Esophagus squamous epithelium (tissue), 4 donors: ENCODE measurements at regions not wholly inside any gene's neighbourhood (a gene's known extent, or its start where the extent isn't known, plus 50 kb on each side); places are given as distances from the start of the nearest gene placed in this dataset.

ENCODE experiments used
- CTCF ChIP-seq, 6 experiments: fragments of 450-650 bp in 4 of 6; fragments of 200-600 bp in 2 of 6; sonication (generic) in 2 of 6; IDR thresholded peaks; one replicate each; pipeline ENCODE4 v1.5.1; 2016 to 2019; ENCODE audit warnings: antibody characterized with exemption in 6 of 6, mild to moderate bottlenecking in 4 of 6, moderate library complexity in 4 of 6
- POLR2A ChIP-seq, 4 donors: fragments of 450-650 bp; IDR thresholded peaks; one replicate each; pipeline ENCODE4 v1.6.1; 2017; ENCODE audit warnings: antibody characterized with exemption in 4 of 4, mild to moderate bottlenecking in 4 of 4, moderate library complexity in 3 of 4

GRCh38 chr4:53956053-53956452 is 108.4 kb downstream of the CHIC2 start:
- TF ChIP-seq CTCF (IDR thresholded peaks at IDR 0.05) (no peak), POLR2A (IDR thresholded peaks at IDR 0.05) (no peak)
